Neuron (in vitro differentiated cells): ENCODE measurements at regions not wholly inside any gene's neighbourhood (a gene's known extent, or its start where the extent isn't known, plus 50 kb on each side); places are given as distances from the start of the nearest gene placed in this dataset.

ENCODE experiments used
- H2AFZ ChIP-seq: one replicate; pipeline ENCODE4 v1.6.1; 2013; ENCODE audit warnings: low read depth, mild to moderate bottlenecking, inconsistent platforms, low read length, moderate library complexity
- H3K27me3 ChIP-seq: one replicate; pipeline ENCODE4 v1.6.1; 2013; ENCODE audit warnings: low read length; ENCODE audit not compliant: insufficient read depth
- H3K36me3 ChIP-seq: one replicate; pipeline ENCODE4 v1.6.1; 2013; ENCODE audit warnings: low read length; ENCODE audit not compliant: insufficient read depth
- H3K4me1 ChIP-seq: one replicate; pipeline ENCODE4 v1.6.1; 2013; ENCODE audit warnings: low read length; ENCODE audit not compliant: insufficient read depth
- H3K4me3 ChIP-seq: 2 replicates; pipeline ENCODE4 v1.5.1; 2013; ENCODE audit warnings: mild to moderate bottlenecking, low read length, moderate library complexity
- H3K9me3 ChIP-seq: one replicate; pipeline ENCODE4 v1.6.1; 2013; ENCODE audit warnings: low read length

- Histone ChIP-seq H3K4me1 (no peaks in the 10 kb centered on the region), H3K9me3 (no peaks in the 10 kb centered on the region), H3K36me3 (no peaks in the 10 kb centered on the region)
These were observed 166.6 kb upstream of the MKLN1 start for GRCh38 chr7:131161103-131161502.

GRCh38 chr7:131164025-131164925 is 163.4 kb upstream of the MKLN1 start:
- peaks cover 3% of the 10 kb centered on the region for H3K27me3 ChIP-seq
- no peaks in the 10 kb centered on the region for H3K36me3 ChIP-seq
- H3K9me3 ChIP-seq, result no peaks in the 10 kb centered on the region
- H2AFZ ChIP-seq, result no peak overlapping the region
- no peak overlapping the region for H3K4me3 ChIP-seq
- H3K4me1 ChIP-seq, result no peaks in the 10 kb centered on the region

More at GRCh38 chr7:131161103-131161502, 166.6 kb upstream of the MKLN1 start:
- Histone ChIP-seq H2AFZ (no peak overlapping the region), H3K4me3 (no peak overlapping the region), H3K27me3 (peaks cover 3% of the 10 kb centered on the region)

- H3K4me1 ChIP-seq, result no peaks in the 10 kb centered on the region
These were observed 161.6 kb upstream of the MKLN1 start for GRCh38 chr7:131166066-131166465.

GRCh38 chr7:131170440-131171271 is 157.0 kb upstream of the MKLN1 start:
- H3K4me1 ChIP-seq, result no peaks in the 10 kb centered on the region
- no peak overlapping the region for H3K4me3 ChIP-seq
- no peaks in the 10 kb centered on the region for H3K27me3 ChIP-seq
- no peak overlapping the region for H2AFZ ChIP-seq
- no peaks in the 10 kb centered on the region for H3K9me3 ChIP-seq
- no peaks in the 10 kb centered on the region for H3K36me3 ChIP-seq

More at GRCh38 chr7:131166066-131166465, 161.6 kb upstream of the MKLN1 start:
- H3K4me3 ChIP-seq, result no peak overlapping the region
- H3K9me3 ChIP-seq, result no peaks in the 10 kb centered on the region
- H2AFZ ChIP-seq, result no peak overlapping the region
- H3K36me3 ChIP-seq, result no peaks in the 10 kb centered on the region
- H3K27me3 ChIP-seq, result peaks cover 3% of the 10 kb centered on the region

GRCh38 chr7:131173145-131173890 is 154.4 kb upstream of the MKLN1 start:
- Histone ChIP-seq H3K36me3 (no peaks in the 10 kb centered on the region), H3K27me3 (no peaks in the 10 kb centered on the region)

GRCh38 chr7:131174391-131174790 is 153.3 kb upstream of the MKLN1 start:
- Histone ChIP-seq H3K4me3 (no peak overlapping the region), H2AFZ (no peak overlapping the region), H3K4me1 (no peaks in the 10 kb centered on the region)

More at GRCh38 chr7:131173145-131173890, 154.4 kb upstream of the MKLN1 start:
- H2AFZ ChIP-seq, result no peak overlapping the region
- no peak overlapping the region for H3K4me3 ChIP-seq
- H3K9me3 ChIP-seq, result no peaks in the 10 kb centered on the region
- H3K4me1 ChIP-seq, result no peaks in the 10 kb centered on the region

GRCh38 chr7:131174855-131175254 is 152.8 kb upstream of the MKLN1 start:
- Histone ChIP-seq H3K4me3 (no peak overlapping the region), H3K36me3 (no peaks in the 10 kb centered on the region), H3K27me3 (no peaks in the 10 kb centered on the region), H2AFZ (no peak overlapping the region), H3K9me3 (no peaks in the 10 kb centered on the region), H3K4me1 (no peaks in the 10 kb centered on the region)

More at GRCh38 chr7:131174391-131174790, 153.3 kb upstream of the MKLN1 start:
- Histone ChIP-seq H3K36me3 (no peaks in the 10 kb centered on the region), H3K27me3 (no peaks in the 10 kb centered on the region), H3K9me3 (no peaks in the 10 kb centered on the region)

- Histone ChIP-seq H3K4me1 (no peaks in the 10 kb centered on the region), H3K36me3 (no peaks in the 10 kb centered on the region), H3K4me3 (no peak overlapping the region), H2AFZ (no peak overlapping the region), H3K9me3 (no peaks in the 10 kb centered on the region), H3K27me3 (no peaks in the 10 kb centered on the region)
These were observed 145.1 kb upstream of the MKLN1 start for GRCh38 chr7:131182446-131183058.

- H3K36me3 ChIP-seq, result no peaks in the 10 kb centered on the region
- no peak overlapping the region for H3K4me3 ChIP-seq
- H3K4me1 ChIP-seq, result no peaks in the 10 kb centered on the region
- no peak overlapping the region for H2AFZ ChIP-seq
- H3K9me3 ChIP-seq, result no peaks in the 10 kb centered on the region
- H3K27me3 ChIP-seq, result no peaks in the 10 kb centered on the region
These were observed 144.6 kb upstream of the MKLN1 start for GRCh38 chr7:131183072-131183471.

GRCh38 chr7:131183611-131184119 is 144.0 kb upstream of the MKLN1 start:
- no peaks in the 10 kb centered on the region for H3K36me3 ChIP-seq
- no peak overlapping the region for H3K4me3 ChIP-seq
- no peaks in the 10 kb centered on the region for H3K27me3 ChIP-seq
- no peak overlapping the region for H2AFZ ChIP-seq
- no peaks in the 10 kb centered on the region for H3K4me1 ChIP-seq
- no peaks in the 10 kb centered on the region for H3K9me3 ChIP-seq

GRCh38 chr7:131186816-131187215 is 140.9 kb upstream of the MKLN1 start:
- H3K27me3 ChIP-seq, result no peaks in the 10 kb centered on the region
- no peak overlapping the region for H2AFZ ChIP-seq
- no peaks in the 10 kb centered on the region for H3K9me3 ChIP-seq
- no peaks in the 10 kb centered on the region for H3K4me1 ChIP-seq
- H3K36me3 ChIP-seq, result no peaks in the 10 kb centered on the region
- no peak overlapping the region for H3K4me3 ChIP-seq
